Ammon's horn (tissue), 1 donor: ENCODE measurements at regions not wholly inside any gene's neighbourhood (a gene's known extent, or its start where the extent isn't known, plus 50 kb on each side); places are given as distances from the start of the nearest gene placed in this dataset.
A peak's percentile ranks its signal among the peaks of the same experiment; 100 is the strongest.
"Not testable (repeated sequence)": the region's sequence is repeated elsewhere in the genome, so short reads cannot be mapped to it uniquely, and the experiment has no call there.

ENCODE experiments used
- DNase-seq: peaks from one replicate; pipeline ENCODE4 v3.0.0-alpha.2; 2016; ENCODE audit warnings: low spot score

GRCh38 chr19:56980326-56980725, 139.5 kb upstream of the USP29 start:
- DNase-seq: not testable (repeated sequence)

GRCh38 chr19:56980906-56981305, 138.9 kb upstream of the USP29 start:
- DNase-seq: no peak

- DNase-seq: not testable (repeated sequence)
Observed at GRCh38 chr19:56981440-56981839, 138.3 kb upstream of the USP29 start.

- peak; percentile 26 for DNase-seq
Observed at GRCh38 chr19:56983171-56983570, 136.6 kb upstream of the USP29 start.

- no peak for DNase-seq
Observed at GRCh38 chr19:56983804-56984203, 136.0 kb upstream of the USP29 start.

GRCh38 chr19:56986386-56986785, 133.4 kb upstream of the USP29 start:
- no peak for DNase-seq

GRCh38 chr19:56987184-56987583, 132.6 kb upstream of the USP29 start:
- DNase-seq: peak; percentile 69

- DNase-seq: no peak
Observed at GRCh38 chr19:56988299-56988698, 131.5 kb upstream of the USP29 start.

GRCh38 chr19:56991912-56992311, 127.9 kb upstream of the USP29 start:
- no peak for DNase-seq

GRCh38 chr19:56993851-56994250, 125.9 kb upstream of the USP29 start:
- no peak for DNase-seq

- DNase-seq: no peak
Observed at GRCh38 chr19:56994251-56995017, 125.4 kb upstream of the USP29 start.

- no peak for DNase-seq
Observed at GRCh38 chr19:56995303-56995702, 124.5 kb upstream of the USP29 start.

- DNase-seq: no peak
Observed at GRCh38 chr19:57002195-57002601, 117.6 kb upstream of the USP29 start.

GRCh38 chr19:57002710-57003109, 117.1 kb upstream of the USP29 start:
- no peak for DNase-seq

- DNase-seq: no peak
Observed at GRCh38 chr19:57004418-57004817, 115.4 kb upstream of the USP29 start.

- peak; percentile 30 for DNase-seq
Observed at GRCh38 chr19:57008432-57008831, 111.4 kb upstream of the USP29 start.

- DNase-seq: no peak
Observed at GRCh38 chr19:57010541-57010940, 109.2 kb upstream of the USP29 start.

GRCh38 chr19:57016076-57016475, 103.7 kb upstream of the USP29 start:
- DNase-seq: peak; percentile 69

- DNase-seq: no peak
Observed at GRCh38 chr19:57016491-57016890, 103.3 kb upstream of the USP29 start.

- DNase-seq: no peak
Observed at GRCh38 chr19:57025491-57025890, 94.3 kb upstream of the USP29 start.

GRCh38 chr19:57026476-57026875, 93.3 kb upstream of the USP29 start:
- no peak for DNase-seq

GRCh38 chr19:57027360-57027759, 92.4 kb upstream of the USP29 start:
- no peak for DNase-seq

- no peak for DNase-seq
Observed at GRCh38 chr19:57028804-57029525, 90.8 kb upstream of the USP29 start.

GRCh38 chr19:57031106-57031505, 88.7 kb upstream of the USP29 start:
- no peak for DNase-seq
